NCI-H82 (cell line): ENCODE measurements at regions not wholly inside any gene's neighbourhood (a gene's known extent, or its start where the extent isn't known, plus 50 kb on each side); places are given as distances from the start of the nearest gene placed in this dataset.
"Not testable (repeated sequence)": the region's sequence is repeated elsewhere in the genome, so short reads cannot be mapped to it uniquely, and the experiment has no call there.

Experiments used
- DNase-seq: peaks from one replicate; lab custom pipeline; 2025; lab: John Stamatoyannopoulos, UW

GRCh38 chr3:82022836-82023235 is 261.4 kb upstream of the GBE1 start:
- no peak for DNase-seq

- DNase-seq = no peak
These were observed 258.8 kb upstream of the GBE1 start for GRCh38 chr3:82020282-82020681.

GRCh38 chr3:82015241-82015640 is 253.8 kb upstream of the GBE1 start:
- no peak for DNase-seq

- no peak for DNase-seq
These were observed 251.3 kb upstream of the GBE1 start for GRCh38 chr3:82012775-82013174.

GRCh38 chr3:82011336-82011735 is 249.9 kb upstream of the GBE1 start:
- no peak for DNase-seq

- no peak for DNase-seq
These were observed 243.8 kb upstream of the GBE1 start for GRCh38 chr3:82005266-82005665.

- no peak for DNase-seq
These were observed 242.8 kb upstream of the GBE1 start for GRCh38 chr3:82004266-82004665.

- DNase-seq = no peak
These were observed 241.7 kb upstream of the GBE1 start for GRCh38 chr3:82002986-82003642.

- DNase-seq = peak; percentile 49
These were observed 241.0 kb upstream of the GBE1 start for GRCh38 chr3:82002491-82002890.

- DNase-seq = peak; percentile 2
These were observed 240.0 kb upstream of the GBE1 start for GRCh38 chr3:82001276-82001923.

- DNase-seq = peak; percentile 58
These were observed 239.3 kb upstream of the GBE1 start for GRCh38 chr3:82000773-82001172.

GRCh38 chr3:82000350-82000749 is 238.9 kb upstream of the GBE1 start:
- no peak for DNase-seq

GRCh38 chr3:81998907-81999306 is 237.5 kb upstream of the GBE1 start:
- DNase-seq = no peak

- DNase-seq = no peak
These were observed 236.8 kb upstream of the GBE1 start for GRCh38 chr3:81998139-81998755.

- no peak for DNase-seq
These were observed 235.9 kb upstream of the GBE1 start for GRCh38 chr3:81997390-81997789.

GRCh38 chr3:81995329-81995728 is 233.9 kb upstream of the GBE1 start:
- no peak for DNase-seq

- DNase-seq = no peak
These were observed 228.3 kb upstream of the GBE1 start for GRCh38 chr3:81989758-81990157.

- DNase-seq = no peak
These were observed 227.8 kb upstream of the GBE1 start for GRCh38 chr3:81989274-81989673.

GRCh38 chr3:81987412-81987811 is 226.0 kb upstream of the GBE1 start:
- DNase-seq = not testable (repeated sequence)

GRCh38 chr3:81985996-81986723 is 224.7 kb upstream of the GBE1 start:
- DNase-seq = no peak

GRCh38 chr3:81983382-81983781 is 221.9 kb upstream of the GBE1 start:
- no peak for DNase-seq

GRCh38 chr3:81980596-81981494 is 219.4 kb upstream of the GBE1 start:
- DNase-seq = no peak
